A673 (cell line): ENCODE measurements at regions not wholly inside any gene's neighbourhood (a gene's known extent, or its start where the extent isn't known, plus 50 kb on each side); places are given as distances from the start of the nearest gene placed in this dataset.

Experiments
- BruUV-seq: library from RNA; stranded (reverse); fragments of 400-500 nt; replicated peaks from 2 replicates; lab custom pipeline; 2021; lab: Mats Ljungman, UMichigan
- CTCF ChIA-PET: fragments of 300-600 bp; sonication (Branson Sonifier 250); formaldehyde crosslinking; loops from one replicate; lab custom pipeline; 2022; ENCODE audit warnings: antibody characterized with exemption; lab: Charles Lee
- POLR2A ChIA-PET: fragments of 300-600 bp; sonication (Branson Sonifier 250); formaldehyde crosslinking; loops from one replicate; lab custom pipeline; 2022; ENCODE audit warnings: antibody characterized with exemption; ENCODE audit not compliant: low non-redundant PET; lab: Charles Lee
- DNase-seq: peaks from one replicate; pipeline ENCODE4 v3.0.0-alpha.2; 2015; ENCODE audit warnings: low spot score
- H3K27ac ChIP-seq: fragments of 200-600 bp; sonication (generic); 2 replicates; pipeline ENCODE4 v1.5.1; 2016; ENCODE audit warnings: mixed run types, low read depth, mild to moderate bottlenecking, mixed read lengths, antibody characterized with exemption, low read length; ENCODE audit not compliant: poor library complexity, severe bottlenecking
- H3K27me3 ChIP-seq: fragments of 200-600 bp; sonication (generic); replicated peaks from 2 replicates; pipeline ENCODE4 v1.6.1; 2017; ENCODE audit warnings: mixed run types, low read depth, mild to moderate bottlenecking, mixed read lengths, antibody characterized with exemption, low read length; ENCODE audit not compliant: insufficient read depth, poor library complexity
- H3K36me3 ChIP-seq: fragments of 200-600 bp; sonication (generic); 2 replicates; pipeline ENCODE4 v1.6.1; 2016; ENCODE audit warnings: mixed run types, mild to moderate bottlenecking, mixed read lengths, antibody characterized with exemption, low read length; ENCODE audit not compliant: insufficient read depth, poor library complexity, severe bottlenecking
- H3K4me1 ChIP-seq: fragments of 200-600 bp; sonication (generic); 2 replicates; pipeline ENCODE4 v1.6.1; 2017; ENCODE audit warnings: mixed run types, mild to moderate bottlenecking, mixed read lengths, antibody characterized with exemption, low read length; ENCODE audit not compliant: insufficient read depth, poor library complexity, severe bottlenecking
- H3K4me3 ChIP-seq: fragments of 200-600 bp; sonication (generic); 2 replicates; pipeline ENCODE4 v1.5.1; 2016; ENCODE audit warnings: low read depth, mixed run types, mild to moderate bottlenecking, mixed read lengths, low read length; ENCODE audit not compliant: poor library complexity, severe bottlenecking
- H3K9me3 ChIP-seq: fragments of 200-600 bp; sonication (generic); 2 replicates; pipeline ENCODE4 v1.6.1; 2016; ENCODE audit warnings: mixed run types, low read depth, mild to moderate bottlenecking, mixed read lengths, antibody characterized with exemption, low read length; ENCODE audit not compliant: poor library complexity, severe bottlenecking
- EZH2 ChIP-seq: fragments of 200-600 bp; sonication (generic); IDR thresholded peaks from 2 replicates; pipeline ENCODE4 v1.6.1; 2017; ENCODE audit warnings: borderline replicate concordance, low read depth, mild to moderate bottlenecking, mixed read lengths, antibody characterized with exemption, low read length; ENCODE audit not compliant: poor library complexity, severe bottlenecking
- intact Hi-C: fragments of 100-400 bp; cut with micrococcal nuclease; formaldehyde crosslinking; loops from one replicate; pipeline ENCODE4 v1.10.0; 2022; ENCODE audit not compliant: unreplicated experiment
- TF ChIP-seq, protein P1 (sequence below): fragments of 300-800, 200-600 bp; sonication (generic); conservative IDR thresholded peaks from 2 replicates; pipeline ENCODE4 v1.5.1; 2017; ENCODE audit warnings: low read depth, mild to moderate bottlenecking, antibody characterized with exemption, low read length, moderate library complexity, mixed read lengths

GRCh38 chr4:74543231-74543781 is 98.4 kb downstream of the AREG start:
- Histone ChIP-seq H3K9me3 (no peaks in the 10 kb centered on the region), H3K36me3 (no peaks in the 10 kb centered on the region), H3K4me3 (no peak overlapping the region), H3K27me3 (no peaks in the 10 kb centered on the region), H3K4me1 (peaks cover 7% of the 10 kb centered on the region), H3K27ac (no peak overlapping the region)
- intact Hi-C loops, result no loop called here
- POLR2A ChIA-PET, result no interaction called here
- DNase-seq, result no peak
- CTCF ChIA-PET, result no interaction called here
- no peak for TF ChIP-seq EZH2
- TF ChIP-seq, protein P1, sequence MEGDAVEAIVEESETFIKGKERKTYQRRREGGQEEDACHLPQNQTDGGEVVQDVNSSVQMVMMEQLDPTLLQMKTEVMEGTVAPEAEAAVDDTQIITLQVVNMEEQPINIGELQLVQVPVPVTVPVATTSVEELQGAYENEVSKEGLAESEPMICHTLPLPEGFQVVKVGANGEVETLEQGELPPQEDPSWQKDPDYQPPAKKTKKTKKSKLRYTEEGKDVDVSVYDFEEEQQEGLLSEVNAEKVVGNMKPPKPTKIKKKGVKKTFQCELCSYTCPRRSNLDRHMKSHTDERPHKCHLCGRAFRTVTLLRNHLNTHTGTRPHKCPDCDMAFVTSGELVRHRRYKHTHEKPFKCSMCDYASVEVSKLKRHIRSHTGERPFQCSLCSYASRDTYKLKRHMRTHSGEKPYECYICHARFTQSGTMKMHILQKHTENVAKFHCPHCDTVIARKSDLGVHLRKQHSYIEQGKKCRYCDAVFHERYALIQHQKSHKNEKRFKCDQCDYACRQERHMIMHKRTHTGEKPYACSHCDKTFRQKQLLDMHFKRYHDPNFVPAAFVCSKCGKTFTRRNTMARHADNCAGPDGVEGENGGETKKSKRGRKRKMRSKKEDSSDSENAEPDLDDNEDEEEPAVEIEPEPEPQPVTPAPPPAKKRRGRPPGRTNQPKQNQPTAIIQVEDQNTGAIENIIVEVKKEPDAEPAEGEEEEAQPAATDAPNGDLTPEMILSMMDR, result no peak
- BruUV-seq, result no TSS peak

DNA sequence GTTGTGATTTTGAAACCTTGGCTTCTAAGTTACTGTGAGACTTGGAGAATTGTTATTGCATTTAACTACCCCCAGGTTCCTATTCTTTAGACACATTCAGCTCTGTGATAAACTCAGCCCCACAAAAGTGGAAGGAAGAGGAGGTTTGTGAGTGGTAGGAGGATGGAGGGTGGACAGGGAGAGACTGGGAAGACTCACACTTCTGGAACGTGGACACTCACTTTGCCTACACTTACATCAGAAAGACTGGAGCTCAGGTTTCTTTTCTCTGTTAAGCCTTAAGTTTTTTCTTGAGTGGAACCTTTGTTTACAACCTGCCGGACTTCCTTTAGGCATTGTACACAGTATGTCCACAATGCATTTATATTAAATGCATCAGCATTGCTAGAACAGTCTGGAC is 99.0 kb downstream of the AREG start:
- intact Hi-C loops, result no loop called here
- ChIA-PET CTCF (no interaction called here), POLR2A (no interaction called here)
- Histone ChIP-seq H3K9me3 (no peaks in the 10 kb centered on the region), H3K4me3 (no peak overlapping the region), H3K4me1 (peaks cover 7% of the 10 kb centered on the region), H3K27ac (no peak overlapping the region), H3K27me3 (no peaks in the 10 kb centered on the region), H3K36me3 (no peaks in the 10 kb centered on the region)
- no peak for DNase-seq
- BruUV-seq, result no TSS peak
- TF ChIP-seq EZH2, result no peak
- TF ChIP-seq, protein P1, result no peak

- no peak for DNase-seq
- Histone ChIP-seq H3K36me3 (no peaks in the 10 kb centered on the region), H3K9me3 (no peaks in the 10 kb centered on the region), H3K4me1 (peaks cover 7% of the 10 kb centered on the region), H3K27ac (no peak overlapping the region), H3K27me3 (no peaks in the 10 kb centered on the region), H3K4me3 (no peak overlapping the region)
- ChIA-PET POLR2A (no interaction called here), CTCF (no interaction called here)
- intact Hi-C loops, result no loop called here
- TF ChIP-seq, protein P1, result no peak
- no peak for TF ChIP-seq EZH2
- BruUV-seq, result no TSS peak
Observed at GRCh38 chr4:74544655-74545361, 99.9 kb downstream of the AREG start.
